HG03108 (cell line): ENCODE measurements at regions not wholly inside any gene's neighbourhood (a gene's known extent, or its start where the extent isn't known, plus 50 kb on each side); places are given as distances from the start of the nearest gene placed in this dataset.
A peak's percentile ranks its signal among the peaks of the same experiment; 100 is the strongest.

Source experiments
- ATAC-seq: cut with Tn5 transposase; IDR thresholded peaks from one replicate; pipeline ENCODE4 v1.9.1; 2021; ENCODE audit warnings: moderate library complexity; ENCODE audit not compliant: unreplicated experiment

- no peak for ATAC-seq
These were observed 166.8 kb downstream of the NR4A2 start for GRCh38 chr2:156165742-156166141.

- ATAC-seq: no peak
These were observed 168.3 kb downstream of the NR4A2 start for GRCh38 chr2:156164091-156164720.

GRCh38 chr2:156158808-156159207, 173.7 kb downstream of the NR4A2 start:
- no peak for ATAC-seq

GRCh38 chr2:156157670-156158069, 174.9 kb downstream of the NR4A2 start:
- no peak for ATAC-seq

- no peak for ATAC-seq
These were observed 175.9 kb downstream of the NR4A2 start for GRCh38 chr2:156156580-156156979.

- no peak for ATAC-seq
These were observed 177.2 kb downstream of the NR4A2 start for GRCh38 chr2:156155319-156155718.

- ATAC-seq: no peak
These were observed 181.2 kb downstream of the NR4A2 start for GRCh38 chr2:156151351-156151750.

GRCh38 chr2:156147594-156148330, 184.8 kb downstream of the NR4A2 start:
- ATAC-seq: peak; percentile 73

GRCh38 chr2:156145976-156146375, 186.5 kb downstream of the NR4A2 start:
- ATAC-seq: no peak

GRCh38 chr2:156145469-156145868, 187.1 kb downstream of the NR4A2 start:
- no peak for ATAC-seq

GRCh38 chr2:156136566-156136965, 196.0 kb downstream of the NR4A2 start:
- ATAC-seq: no peak

GRCh38 chr2:156134887-156135286, 197.6 kb downstream of the NR4A2 start:
- ATAC-seq: no peak

- no peak for ATAC-seq
These were observed 199.6 kb downstream of the NR4A2 start for GRCh38 chr2:156132941-156133340.

GRCh38 chr2:156132130-156132529, 200.4 kb downstream of the NR4A2 start:
- no peak for ATAC-seq

- ATAC-seq: no peak
These were observed 203.3 kb downstream of the NR4A2 start for GRCh38 chr2:156129227-156129626.

- no peak for ATAC-seq
These were observed 207.5 kb downstream of the NR4A2 start for GRCh38 chr2:156125018-156125417.

- no peak for ATAC-seq
These were observed 208.1 kb downstream of the NR4A2 start for GRCh38 chr2:156124458-156124857.

GRCh38 chr2:156118753-156119416, 213.6 kb downstream of the NR4A2 start:
- ATAC-seq: no peak

GRCh38 chr2:156116113-156116512, 216.4 kb downstream of the NR4A2 start:
- no peak for ATAC-seq

- no peak for ATAC-seq
These were observed 217.2 kb downstream of the NR4A2 start for GRCh38 chr2:156115338-156115737.

GRCh38 chr2:156112323-156112722, 220.2 kb downstream of the NR4A2 start:
- ATAC-seq: no peak

- ATAC-seq: peak; percentile 93
These were observed 221.6 kb downstream of the NR4A2 start for GRCh38 chr2:156110890-156111289.
